GM10266 (cell line): ENCODE measurements at regions not wholly inside any gene's neighbourhood (a gene's known extent, or its start where the extent isn't known, plus 50 kb on each side); places are given as distances from the start of the nearest gene placed in this dataset.

Experiments
- DNase-seq: peaks from one replicate; pipeline ENCODE4 v3.0.0; 2012; ENCODE audit errors: extremely low spot score
- CTCF ChIP-seq: IDR thresholded peaks from 2 replicates; pipeline ENCODE4 v1.5.1; 2012; ENCODE audit warnings: mild to moderate bottlenecking, low read depth; ENCODE audit not compliant: control insufficient read depth, insufficient read depth; ENCODE audit errors: missing control alignments

- TF ChIP-seq CTCF, result peak; percentile 38
- no peak for DNase-seq
These were observed 171.4 kb upstream of the DYNLRB2 start for GRCh38 chr16:80369138-80369958.

- DNase-seq, result no peak
- no peak for TF ChIP-seq CTCF
These were observed 173.6 kb upstream of the DYNLRB2 start for GRCh38 chr16:80367037-80367658.

- no peak for DNase-seq
- no peak for TF ChIP-seq CTCF
These were observed 174.8 kb upstream of the DYNLRB2 start for GRCh38 chr16:80366023-80366422.

GRCh38 chr16:80362816-80363215 lies 178.0 kb upstream of the DYNLRB2 start:
- TF ChIP-seq CTCF, result no peak
- DNase-seq, result no peak

- no peak for TF ChIP-seq CTCF
- DNase-seq, result no peak
These were observed 184.4 kb upstream of the DYNLRB2 start for GRCh38 chr16:80356365-80356764.

- DNase-seq, result no peak
- no peak for TF ChIP-seq CTCF
These were observed 185.5 kb upstream of the DYNLRB2 start for GRCh38 chr16:80355335-80355734.

- no peak for DNase-seq
- no peak for TF ChIP-seq CTCF
These were observed 190.7 kb upstream of the DYNLRB2 start for GRCh38 chr16:80350061-80350460.
